IMR-90 (cell line): ENCODE measurements at regions not wholly inside any gene's neighbourhood (a gene's known extent, or its start where the extent isn't known, plus 50 kb on each side); places are given as distances from the start of the nearest gene placed in this dataset.

Source experiments
- BHLHE40 ChIP-seq: fragments of 150-350 bp; IDR thresholded peaks from 2 replicates; pipeline ENCODE4 v1.6.1; 2016; ENCODE audit warnings: mild to moderate bottlenecking, low read depth, low read length
- CEBPB ChIP-seq: IDR thresholded peaks from 2 replicates; pipeline ENCODE4 v1.6.1; 2012; ENCODE audit warnings: low read depth, low read length, improper control_type of control experiment
- CHD1 ChIP-seq: IDR thresholded peaks from 2 replicates; pipeline ENCODE4 v1.6.1; 2012; ENCODE audit warnings: low read depth, low read length, improper control_type of control experiment
- MAFK ChIP-seq: IDR thresholded peaks from 2 replicates; pipeline ENCODE4 v1.6.1; 2012; ENCODE audit warnings: low read depth, low read length, improper control_type of control experiment
- MAZ ChIP-seq: IDR thresholded peaks from 2 replicates; pipeline ENCODE4 v1.6.1; 2012; ENCODE audit warnings: low read depth, mild to moderate bottlenecking, low read length, improper control_type of control experiment, moderate library complexity, borderline replicate concordance
- MXI1 ChIP-seq: IDR thresholded peaks from 2 replicates; pipeline ENCODE4 v1.6.1; 2012; ENCODE audit warnings: low read depth, mild to moderate bottlenecking, low read length, moderate library complexity, borderline replicate concordance
- POLR2A ChIP-seq: IDR thresholded peaks from 2 replicates; pipeline ENCODE4 v1.6.1; 2012; ENCODE audit warnings: mild to moderate bottlenecking, low read depth, low read length
- RCOR1 ChIP-seq: IDR thresholded peaks from 2 replicates; pipeline ENCODE4 v1.6.1; 2012; ENCODE audit warnings: mild to moderate bottlenecking, low read length, improper control_type of control experiment; ENCODE audit not compliant: insufficient replicate concordance
- RFX5 ChIP-seq: IDR thresholded peaks from 2 replicates; pipeline ENCODE4 v1.8.0; 2012; ENCODE audit warnings: low read depth, mild to moderate bottlenecking, low read length, moderate library complexity
- TF ChIP-seq, protein P1 (sequence below): conservative IDR thresholded peaks from 2 replicates; pipeline ENCODE4 v1.5.1; 2012; ENCODE audit warnings: mild to moderate bottlenecking, low read depth, low read length, improper control_type of control experiment

DNA sequence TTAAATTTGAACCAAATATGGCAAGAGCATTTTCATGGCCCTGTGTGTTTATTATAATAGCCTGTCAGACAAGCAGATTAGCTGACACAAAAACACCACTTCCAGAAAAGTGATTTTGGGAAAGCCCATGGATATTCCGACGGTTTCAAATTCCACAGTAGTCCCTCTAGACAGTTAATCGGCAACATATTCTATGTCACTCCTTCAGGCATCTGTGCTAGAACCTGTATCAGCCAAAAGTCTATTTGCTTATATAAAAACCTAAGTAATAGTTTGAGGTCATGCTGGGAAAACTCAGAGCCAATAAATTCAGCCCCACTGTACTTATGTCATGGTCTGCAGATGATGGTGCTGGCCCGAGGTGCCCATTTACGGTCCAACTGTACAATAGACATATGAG lies 110.2 kb upstream of the ARHGEF26 start:
- TF ChIP-seq CEBPB (no peak), MAFK (no peak), POLR2A (no peak), MXI1 (no peak), CHD1 (no peak), RFX5 (no peak), BHLHE40 (no peak), RCOR1 (no peak), MAZ (no peak)
- TF ChIP-seq, protein P1, sequence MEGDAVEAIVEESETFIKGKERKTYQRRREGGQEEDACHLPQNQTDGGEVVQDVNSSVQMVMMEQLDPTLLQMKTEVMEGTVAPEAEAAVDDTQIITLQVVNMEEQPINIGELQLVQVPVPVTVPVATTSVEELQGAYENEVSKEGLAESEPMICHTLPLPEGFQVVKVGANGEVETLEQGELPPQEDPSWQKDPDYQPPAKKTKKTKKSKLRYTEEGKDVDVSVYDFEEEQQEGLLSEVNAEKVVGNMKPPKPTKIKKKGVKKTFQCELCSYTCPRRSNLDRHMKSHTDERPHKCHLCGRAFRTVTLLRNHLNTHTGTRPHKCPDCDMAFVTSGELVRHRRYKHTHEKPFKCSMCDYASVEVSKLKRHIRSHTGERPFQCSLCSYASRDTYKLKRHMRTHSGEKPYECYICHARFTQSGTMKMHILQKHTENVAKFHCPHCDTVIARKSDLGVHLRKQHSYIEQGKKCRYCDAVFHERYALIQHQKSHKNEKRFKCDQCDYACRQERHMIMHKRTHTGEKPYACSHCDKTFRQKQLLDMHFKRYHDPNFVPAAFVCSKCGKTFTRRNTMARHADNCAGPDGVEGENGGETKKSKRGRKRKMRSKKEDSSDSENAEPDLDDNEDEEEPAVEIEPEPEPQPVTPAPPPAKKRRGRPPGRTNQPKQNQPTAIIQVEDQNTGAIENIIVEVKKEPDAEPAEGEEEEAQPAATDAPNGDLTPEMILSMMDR = no peak
